NCI-H2107 (cell line): ENCODE measurements at regions not wholly inside any gene's neighbourhood (a gene's known extent, or its start where the extent isn't known, plus 50 kb on each side); places are given as distances from the start of the nearest gene placed in this dataset.
"Not testable (repeated sequence)": the region's sequence is repeated elsewhere in the genome, so short reads cannot be mapped to it uniquely, and the experiment has no call there.

Experiments
- DNase-seq: peaks from one replicate; lab custom pipeline; 2025; lab: John Stamatoyannopoulos, UW

DNA sequence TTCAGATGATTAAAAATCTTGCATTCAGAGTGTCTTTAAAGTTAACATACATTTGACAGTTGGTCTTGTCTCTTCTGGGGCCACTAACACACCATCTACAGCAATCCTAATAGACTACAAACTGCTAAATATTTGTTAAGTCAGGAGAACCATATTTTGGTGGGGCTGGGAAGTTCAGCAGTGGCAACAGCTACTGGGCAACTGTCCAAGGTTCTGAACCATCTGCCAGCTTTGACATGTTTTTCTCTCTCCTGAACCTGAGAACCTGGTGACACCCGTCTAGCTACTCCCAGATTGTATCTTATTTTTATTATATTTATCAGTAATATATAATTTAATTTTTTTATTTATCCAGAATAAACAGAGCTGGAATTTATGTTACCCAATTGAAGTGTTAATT lies 199.0 kb upstream of the DPYD start:
- no peak for DNase-seq

DNA sequence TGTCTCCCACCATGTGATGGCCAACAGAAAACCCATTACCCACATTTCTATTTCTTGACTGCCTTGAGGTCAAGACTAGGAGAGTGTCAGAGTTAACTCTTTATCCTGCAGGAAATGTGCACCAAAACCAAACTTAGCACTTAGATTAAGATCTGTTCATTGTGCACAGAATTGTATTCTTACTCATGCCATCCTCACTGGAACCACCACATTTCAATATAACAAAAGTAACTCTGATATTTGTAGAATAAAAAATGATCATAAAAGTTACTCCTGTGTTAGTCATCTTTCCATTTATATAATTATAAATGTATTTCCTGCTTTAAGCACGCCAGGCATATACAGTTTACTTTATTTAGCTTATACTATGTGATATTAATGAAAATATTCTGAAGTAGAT lies 193.0 kb upstream of the DPYD start:
- DNase-seq: no peak

DNA sequence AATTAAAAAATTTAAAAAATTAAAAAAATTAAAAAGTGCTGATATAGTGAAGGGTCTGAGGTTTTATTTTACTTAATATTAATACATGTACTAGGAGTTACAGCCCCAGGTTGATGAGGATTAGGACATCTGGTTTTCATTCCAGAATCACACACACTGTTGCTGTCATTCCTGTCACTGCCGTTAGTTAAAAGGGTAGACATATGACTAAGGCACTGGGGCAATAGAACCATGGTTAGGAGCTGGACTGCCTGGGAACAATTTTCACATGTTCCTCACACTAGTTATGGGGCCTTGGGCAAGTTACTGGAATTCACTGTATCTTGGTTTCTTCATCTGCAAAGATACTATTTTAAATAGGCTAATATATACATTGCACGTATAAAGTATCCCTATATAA lies 191.8 kb upstream of the DPYD start:
- DNase-seq: no peak

DNA sequence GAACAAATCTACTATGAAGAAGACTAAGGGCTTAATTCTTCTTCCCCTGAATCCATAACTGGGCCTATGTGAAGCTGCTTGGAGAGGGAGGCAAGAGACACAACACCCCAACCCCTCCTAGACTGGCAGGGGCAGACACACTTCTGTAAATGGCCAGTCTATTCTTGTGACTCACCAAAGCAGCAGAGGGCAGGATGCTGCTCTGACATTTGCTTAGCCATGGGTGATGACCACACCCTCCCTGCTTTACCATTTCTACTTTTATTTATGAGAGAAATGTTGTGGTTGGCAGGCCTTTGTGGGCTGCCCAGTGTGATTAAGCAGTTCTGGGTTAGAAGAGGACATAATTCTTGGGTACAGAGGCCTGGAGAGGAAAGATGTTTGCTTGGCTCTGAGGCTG lies 189.8 kb upstream of the DPYD start:
- DNase-seq: no peak

DNA sequence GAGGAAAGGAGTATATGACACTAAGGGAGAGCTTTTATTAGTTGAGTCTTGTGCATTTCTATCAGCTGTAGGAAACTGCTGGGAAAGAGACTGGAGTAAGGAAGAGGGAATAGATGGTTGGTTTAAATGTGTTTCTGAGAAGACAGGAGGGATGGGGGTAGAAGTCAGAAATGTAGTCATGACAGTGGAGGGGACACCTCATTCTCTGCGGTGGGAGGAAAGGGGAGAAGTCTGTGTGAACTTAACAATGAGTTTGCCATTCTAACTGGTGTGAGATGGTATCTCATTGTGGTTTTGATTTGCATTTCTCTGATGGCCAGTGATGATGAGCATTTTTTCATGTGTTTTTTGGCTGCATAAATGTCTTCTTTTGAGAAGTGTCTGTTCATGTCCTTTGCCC lies 187.5 kb upstream of the DPYD start:
- DNase-seq: not testable (repeated sequence)

DNA sequence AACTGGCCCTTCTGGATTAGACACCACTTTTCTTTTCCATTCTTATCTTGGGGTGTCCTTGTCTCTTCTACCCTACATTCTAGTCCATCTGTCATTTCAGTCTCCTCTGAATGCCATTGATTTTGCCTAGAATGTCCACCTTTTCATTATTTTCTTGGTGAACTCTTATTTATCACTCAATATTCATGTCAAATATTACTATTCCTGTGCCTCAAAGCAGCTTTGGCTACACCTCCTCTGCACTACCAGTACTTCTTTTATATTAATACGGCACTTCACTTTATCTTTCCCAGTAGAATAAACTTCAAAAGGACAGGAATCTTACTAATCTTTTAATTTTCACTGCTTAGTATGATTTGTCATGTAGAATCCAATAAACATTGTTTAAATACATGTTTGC lies 186.4 kb upstream of the DPYD start:
- no peak for DNase-seq

DNA sequence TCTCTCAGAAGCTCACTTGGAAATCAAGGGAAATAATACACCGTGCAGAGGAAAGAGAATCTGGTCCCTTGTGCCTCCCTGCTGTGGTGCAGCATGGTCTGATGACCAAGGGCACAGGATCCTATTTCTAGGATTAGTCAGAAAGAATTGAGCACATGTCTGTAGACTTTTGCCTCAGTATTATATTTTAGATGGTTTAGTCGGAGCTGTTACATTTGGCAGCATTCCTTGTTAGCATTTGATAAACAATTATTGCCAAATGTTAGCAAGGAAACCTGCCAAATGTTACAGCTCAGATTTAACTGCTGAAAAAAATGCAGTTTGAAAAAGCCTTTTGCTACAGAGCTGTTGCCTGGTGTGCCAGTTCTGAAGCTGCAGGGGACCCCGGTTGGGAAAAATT lies 183.5 kb upstream of the DPYD start:
- no peak for DNase-seq

DNA sequence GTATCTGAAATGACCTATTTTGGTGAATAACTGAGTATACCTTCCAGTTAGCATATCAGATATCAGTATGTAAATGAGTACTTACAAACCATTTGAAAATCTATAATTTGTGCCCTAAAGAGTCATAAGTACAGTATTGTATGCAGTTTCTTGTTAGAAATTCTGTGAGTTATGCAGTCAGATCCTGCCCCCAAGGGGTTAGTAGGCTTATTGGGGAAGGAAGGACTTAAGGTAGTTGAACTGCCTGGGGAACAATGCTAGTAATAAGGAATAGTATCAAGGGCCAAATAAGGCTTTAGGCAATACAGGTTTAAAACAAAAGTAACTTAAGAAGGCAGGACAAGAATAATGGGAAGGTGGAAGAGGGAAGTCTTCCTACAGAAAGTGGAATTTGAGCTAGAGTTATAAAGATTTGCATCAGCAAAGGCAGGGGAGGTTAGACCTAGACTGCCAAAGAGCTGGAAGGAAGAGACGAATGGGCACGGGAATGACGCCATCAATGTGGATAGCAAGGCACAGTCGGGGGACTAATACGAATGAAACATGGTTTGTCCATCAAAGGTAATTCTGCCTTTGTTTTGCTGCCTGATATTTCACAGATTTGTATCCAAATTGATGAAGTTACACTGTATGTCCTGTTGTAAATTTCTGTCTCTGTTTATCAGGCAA lies 182.9 kb upstream of the DPYD start:
- DNase-seq: no peak

DNA sequence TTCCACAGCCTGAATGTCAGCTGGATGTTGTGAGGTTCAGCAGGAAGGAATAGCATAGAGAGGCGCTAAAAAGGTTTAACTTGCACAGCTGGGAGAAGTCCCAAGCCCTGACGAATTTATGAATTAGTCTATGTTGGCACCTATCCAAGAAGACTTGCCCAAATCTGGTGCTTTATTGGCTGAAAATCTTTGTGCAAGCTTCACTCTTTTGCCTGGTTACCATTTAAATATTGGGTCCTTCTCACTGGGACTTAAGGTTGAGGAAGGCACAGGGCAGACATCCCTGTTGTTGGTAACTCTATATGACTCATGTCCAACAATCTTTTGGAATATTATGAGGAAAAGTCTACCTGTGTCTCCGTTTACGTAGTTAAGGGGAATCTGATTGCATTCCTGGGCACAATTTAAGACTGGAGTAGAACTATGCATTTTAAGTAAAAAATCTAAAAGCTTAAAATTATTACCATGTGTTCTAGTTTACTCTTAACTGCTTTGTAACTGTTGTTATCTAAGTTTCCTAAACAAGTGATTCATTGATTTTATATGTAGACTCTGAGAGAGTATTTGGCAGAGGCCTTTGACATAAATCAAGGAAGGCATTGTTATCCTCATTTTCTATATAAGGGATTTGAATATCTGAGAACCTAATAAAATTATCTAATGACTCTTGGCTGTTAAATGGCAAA lies 181.7 kb upstream of the DPYD start:
- no peak for DNase-seq

DNA sequence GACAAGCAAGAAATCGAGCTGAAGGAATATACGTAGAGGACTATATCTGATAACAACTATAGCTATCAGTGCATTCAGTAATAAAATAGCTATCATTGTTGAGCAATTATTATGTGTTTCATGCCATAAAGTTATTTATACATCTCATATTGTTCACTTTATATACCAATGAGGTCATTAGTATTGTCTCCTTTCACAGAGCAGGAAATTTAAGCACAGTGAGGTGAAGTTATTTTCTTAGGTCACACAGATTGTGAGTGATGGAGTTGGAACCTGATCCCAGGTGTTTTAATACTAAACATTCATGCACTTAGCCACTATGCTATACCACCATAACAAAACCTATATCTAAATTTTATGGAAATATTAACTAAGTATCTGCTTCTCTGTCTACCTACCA lies 180.5 kb upstream of the DPYD start:
- DNase-seq: no peak

DNA sequence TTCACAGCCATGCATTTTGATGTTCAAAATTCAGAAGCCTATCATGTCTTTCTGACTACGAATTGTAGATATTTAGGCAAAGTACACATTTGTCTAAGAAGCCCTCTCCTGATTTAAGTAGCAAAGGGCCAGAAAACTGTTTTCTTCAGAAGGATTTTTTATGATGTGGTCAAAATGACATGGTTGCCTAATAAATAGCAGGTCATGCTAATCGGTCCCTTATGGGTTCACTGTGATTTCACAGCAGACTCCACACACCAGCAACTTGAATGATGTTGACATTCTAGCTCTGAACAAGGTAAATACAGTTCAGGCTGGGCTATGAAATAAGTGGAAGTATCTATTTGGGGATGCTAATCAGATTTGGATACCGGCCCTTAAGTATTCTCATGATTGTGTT lies 178.7 kb upstream of the DPYD start:
- no peak for DNase-seq

DNA sequence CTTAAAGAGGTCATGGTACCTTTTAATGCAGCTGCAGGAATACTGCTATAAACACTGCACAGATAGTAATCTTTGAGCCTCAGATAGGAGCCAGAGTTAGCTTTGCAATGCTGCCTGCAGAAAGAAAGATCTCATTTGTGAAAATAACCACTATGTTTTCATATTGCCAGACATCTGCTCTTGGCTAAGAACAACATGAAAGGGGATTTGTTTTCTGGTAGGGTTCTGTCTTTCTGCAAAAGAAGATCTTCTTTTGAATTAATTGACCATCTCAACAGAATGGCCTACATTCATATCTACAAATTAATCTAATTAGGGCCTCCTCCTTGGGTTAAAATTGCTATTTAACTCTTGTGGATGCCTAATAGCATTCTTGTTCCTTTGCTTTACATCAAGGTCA lies 177.6 kb upstream of the DPYD start:
- no peak for DNase-seq

DNA sequence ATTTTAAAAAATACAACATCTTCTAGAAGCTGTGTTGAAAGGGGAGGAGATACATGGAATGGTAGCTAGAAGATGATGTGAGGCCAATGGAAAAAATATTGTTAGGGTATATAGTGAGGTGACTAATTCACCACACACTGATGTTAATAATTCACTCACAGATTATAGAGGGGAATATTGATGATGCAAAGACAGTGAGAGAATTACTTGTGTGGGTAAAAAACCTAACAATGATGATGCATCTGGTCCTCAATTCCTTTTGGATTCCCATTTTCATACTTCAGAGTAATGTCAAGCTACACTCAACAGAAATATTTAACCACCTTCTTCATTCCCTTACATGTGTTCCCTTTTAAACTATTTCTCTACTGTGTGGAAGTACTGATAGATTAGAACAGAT lies 169.5 kb upstream of the DPYD start:
- DNase-seq: no peak

DNA sequence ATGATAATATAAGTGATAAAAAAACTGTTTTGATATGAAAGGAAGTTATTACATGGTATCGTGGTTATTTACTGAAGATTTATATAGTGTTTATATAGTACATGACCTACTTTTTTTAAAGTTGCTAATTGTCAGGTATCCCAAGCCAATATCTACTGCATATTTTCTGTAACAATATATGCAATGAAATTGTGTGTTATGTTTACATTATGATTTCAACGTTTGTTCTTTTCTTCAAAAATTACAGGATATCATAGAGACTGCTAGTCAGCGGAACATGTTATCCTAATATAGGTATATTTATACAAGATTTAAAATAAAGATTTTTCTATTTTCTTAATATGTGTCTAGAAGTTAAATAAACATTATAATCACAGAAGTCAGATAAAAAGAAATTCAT lies 167.5 kb upstream of the DPYD start:
- no peak for DNase-seq

DNA sequence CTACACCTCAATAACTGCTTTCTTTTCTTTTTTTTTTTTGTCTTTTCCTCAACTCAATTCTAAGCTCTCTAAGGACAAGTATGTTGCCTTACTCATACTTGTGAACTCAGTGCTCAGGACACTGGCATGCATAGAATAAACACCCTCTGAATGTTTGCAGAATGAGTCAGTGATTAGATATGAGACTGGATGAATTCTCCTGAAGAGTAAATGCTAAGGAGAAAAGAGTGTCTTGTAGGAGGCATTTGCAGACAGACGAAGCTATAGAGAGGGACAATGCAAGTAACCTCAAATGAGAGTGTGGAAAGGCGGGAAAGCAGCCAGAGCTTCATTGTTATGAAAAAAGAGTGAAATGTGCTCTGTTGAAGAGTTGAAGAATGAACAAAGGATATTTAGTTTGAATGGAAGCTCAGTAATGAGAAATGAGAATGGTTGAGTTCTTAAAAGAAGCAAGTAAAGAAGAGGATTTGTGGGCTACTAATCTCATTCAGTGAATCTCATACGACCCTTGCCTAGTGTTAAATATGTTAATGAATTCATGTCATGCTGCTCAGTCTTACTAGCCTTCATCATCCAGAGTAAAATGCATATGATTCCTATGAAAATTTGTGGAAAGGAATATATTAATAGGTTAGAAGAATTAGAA lies 166.1 kb upstream of the DPYD start:
- DNase-seq: no peak

DNA sequence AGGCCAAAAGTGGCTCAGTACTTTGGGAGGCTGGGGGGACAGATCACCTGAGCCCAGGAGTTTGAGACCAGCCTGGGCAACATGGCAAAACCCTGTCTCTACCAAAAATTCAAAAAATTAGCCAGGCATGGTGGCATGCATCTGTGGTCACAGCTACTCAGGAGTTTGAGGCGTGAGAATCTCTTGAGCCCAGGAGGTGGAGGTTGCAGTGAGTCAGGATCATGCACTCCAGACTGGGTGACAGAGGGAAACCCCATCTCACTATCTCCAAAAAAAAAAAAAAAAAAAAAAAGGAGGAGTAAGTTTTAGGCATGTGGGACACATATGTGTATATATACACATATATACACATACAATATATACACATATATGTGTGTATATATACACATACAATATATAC lies 165.3 kb upstream of the DPYD start:
- DNase-seq: no peak

DNA sequence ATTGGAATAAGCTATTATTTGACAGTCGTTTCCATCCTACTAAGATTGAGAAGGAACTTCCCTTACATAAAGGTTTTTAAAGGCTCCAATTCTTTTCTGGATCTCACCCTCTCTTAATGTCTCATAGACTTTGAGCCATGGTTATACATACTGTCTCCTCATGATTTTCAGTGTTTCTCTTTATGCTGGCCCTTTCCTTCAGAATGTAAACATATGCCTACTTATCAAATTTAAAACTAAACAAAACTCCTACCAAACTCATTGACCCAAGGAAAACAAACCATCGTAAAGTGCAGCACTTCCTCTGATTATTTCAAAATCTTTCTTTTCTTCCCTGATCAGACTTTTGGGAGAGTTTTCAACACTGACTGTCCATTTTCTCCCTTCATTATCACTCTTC lies 163.4 kb upstream of the DPYD start:
- no peak for DNase-seq

DNA sequence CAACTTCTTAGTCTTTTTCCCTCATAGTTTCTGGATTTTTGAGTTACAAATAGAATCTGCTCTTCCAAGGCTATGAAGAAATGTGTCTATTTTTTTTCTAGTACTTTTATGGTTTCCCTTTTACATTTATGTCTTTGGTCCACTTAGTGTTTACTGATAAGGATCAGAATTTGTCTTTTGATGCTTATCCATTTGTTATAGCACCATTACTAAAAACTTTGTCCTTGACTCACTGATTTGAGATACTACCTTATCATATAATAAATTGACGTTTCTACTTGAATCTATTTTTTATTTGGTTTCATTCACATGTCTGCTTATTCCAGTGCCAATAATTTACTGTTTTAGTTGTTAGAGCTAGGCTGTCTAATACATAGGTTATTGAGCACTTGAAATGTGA lies 161.1 kb upstream of the DPYD start:
- no peak for DNase-seq

DNA sequence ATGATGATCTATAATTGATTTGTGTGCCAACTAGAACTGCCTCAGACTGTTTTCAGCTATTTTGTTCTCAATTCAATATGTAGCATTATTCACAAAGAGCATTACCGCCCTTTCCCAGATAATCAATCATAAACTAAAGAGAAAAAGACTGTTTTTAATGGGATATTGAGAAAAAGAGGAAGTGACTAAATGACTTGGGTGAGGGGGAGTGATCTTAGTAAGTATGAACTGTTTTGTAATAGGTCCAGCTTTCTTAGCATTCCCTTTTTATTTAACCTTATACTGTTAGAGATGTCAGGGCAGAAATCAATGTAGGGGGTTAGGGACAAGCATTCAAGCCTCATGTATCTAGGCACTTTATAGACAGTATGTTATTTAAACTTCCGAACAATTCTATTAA lies 157.8 kb upstream of the DPYD start:
- no peak for DNase-seq

DNA sequence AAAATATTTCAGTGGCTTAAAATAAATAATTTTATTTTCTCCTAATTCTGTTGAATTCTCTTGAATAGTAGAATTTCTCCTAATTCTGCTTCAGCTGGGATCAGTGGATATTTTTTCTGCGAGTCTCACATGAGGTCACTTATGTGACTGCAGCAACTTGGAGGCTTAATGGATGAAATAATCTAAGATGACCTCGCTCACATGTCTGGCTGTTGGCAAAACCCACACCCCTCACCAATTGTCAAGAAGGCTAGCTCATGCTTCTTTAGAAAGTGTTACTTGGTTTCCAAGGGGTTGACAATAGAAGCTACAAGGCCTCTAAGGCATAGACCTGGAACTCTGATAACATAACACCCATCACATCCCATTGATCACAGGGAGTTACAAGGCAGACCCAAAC lies 156.9 kb upstream of the DPYD start:
- no peak for DNase-seq

DNA sequence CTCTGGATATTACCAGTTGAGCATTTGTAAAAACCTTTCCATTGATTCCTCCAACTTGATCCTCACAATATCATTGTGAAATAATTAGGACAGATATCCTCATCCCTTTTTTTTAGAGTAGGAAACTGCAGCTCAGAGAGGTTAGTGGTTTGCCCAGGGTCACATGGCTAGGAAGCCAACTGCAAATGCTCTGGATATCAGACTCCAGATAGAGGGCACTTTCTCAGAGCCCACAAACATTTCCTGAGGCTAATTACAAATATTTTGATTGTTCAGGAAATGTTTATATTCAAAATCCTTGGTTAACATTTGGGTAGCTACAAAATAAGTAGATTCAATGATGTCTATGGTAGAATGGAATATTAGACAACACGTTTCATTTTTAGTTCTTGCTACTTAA lies 154.8 kb upstream of the DPYD start:
- DNase-seq: no peak

DNA sequence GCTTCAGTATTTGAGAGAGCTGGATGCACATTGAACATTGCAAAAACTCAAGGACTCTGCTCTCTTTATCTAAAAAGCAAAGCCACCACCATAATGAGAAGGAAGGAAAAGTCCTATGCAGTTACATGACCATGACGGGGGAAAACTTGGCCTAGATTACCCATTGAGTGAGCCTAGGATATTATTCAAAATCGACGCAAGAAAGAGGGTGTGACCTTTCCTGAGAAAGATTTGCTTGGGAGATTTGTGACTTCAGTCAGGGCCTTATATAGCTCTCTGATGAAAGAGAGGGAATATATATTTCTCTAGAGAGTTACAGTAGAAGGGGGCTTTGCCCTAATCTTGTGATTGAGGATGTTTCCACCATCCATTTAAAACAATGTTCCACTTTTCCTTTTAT lies 153.0 kb upstream of the DPYD start:
- DNase-seq: no peak

DNA sequence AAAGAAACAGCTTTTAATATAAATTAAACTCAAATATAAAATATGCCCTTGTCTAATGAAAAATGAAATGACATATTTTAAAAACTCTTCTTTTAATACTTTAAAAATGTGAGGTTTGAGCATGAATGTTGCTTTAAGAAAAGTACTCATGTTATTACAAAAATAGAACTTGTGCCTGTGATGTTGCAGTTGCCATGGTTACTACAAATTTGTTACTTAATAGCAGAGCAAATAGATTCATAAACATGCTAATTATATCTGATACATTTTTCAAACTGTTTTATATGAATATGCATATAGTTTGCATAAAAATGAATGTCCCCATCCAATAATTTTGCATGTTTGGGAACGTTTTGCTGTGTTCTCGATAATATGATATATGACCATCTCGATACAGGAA lies 152.3 kb upstream of the DPYD start:
- DNase-seq: no peak

DNA sequence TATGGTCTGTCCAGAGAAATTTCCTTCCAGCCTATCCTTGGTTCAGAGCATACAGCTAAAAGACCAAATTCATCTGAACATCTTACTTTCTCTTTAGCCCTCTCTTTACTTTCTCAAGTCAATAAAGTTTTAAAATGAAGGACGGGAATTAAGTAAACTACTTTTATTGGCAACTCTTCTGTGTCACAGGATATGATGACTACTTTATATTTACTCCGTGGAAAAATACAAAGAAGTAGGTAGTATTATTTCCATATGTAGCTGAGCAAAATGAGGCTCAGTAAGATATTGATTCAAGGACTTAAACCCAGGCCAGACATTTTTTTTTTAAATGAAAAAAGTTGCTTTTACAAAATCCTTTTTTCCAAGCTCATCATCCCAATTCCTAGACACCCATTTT lies 151.2 kb upstream of the DPYD start:
- DNase-seq: no peak
